HG03025 (cell line): ENCODE measurements at regions not wholly inside any gene's neighbourhood (a gene's known extent, or its start where the extent isn't known, plus 50 kb on each side); places are given as distances from the start of the nearest gene placed in this dataset.

Experiments
- ATAC-seq: cut with Tn5 transposase; IDR thresholded peaks from one replicate; pipeline ENCODE4 v1.9.1; 2021; ENCODE audit warnings: mild to moderate bottlenecking, moderate library complexity; ENCODE audit not compliant: unreplicated experiment, low FRiP score

DNA sequence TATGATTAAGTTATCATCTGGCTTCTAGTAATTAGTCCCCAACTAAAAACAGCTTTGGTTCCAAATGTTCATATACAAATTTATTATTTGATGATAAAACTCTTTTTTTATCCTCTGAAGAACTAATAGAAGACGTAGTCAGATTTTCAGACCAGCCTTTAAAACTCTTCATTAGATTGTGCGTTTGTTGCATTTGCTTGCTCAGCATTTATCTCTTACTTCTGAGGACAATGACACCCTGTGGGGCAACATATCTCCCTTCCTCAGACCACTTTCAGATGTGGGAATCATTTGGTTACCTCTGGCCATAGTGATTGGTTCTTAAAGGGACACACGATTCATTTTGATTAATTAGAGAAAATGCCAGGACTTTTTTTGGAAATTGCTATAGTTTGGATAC, 481.8 kb downstream of the HAO1 start:
- ATAC-seq: no peak

- ATAC-seq: no peak
Observed at GRCh38 chr20:7459083-7459482, 481.2 kb downstream of the HAO1 start.

DNA sequence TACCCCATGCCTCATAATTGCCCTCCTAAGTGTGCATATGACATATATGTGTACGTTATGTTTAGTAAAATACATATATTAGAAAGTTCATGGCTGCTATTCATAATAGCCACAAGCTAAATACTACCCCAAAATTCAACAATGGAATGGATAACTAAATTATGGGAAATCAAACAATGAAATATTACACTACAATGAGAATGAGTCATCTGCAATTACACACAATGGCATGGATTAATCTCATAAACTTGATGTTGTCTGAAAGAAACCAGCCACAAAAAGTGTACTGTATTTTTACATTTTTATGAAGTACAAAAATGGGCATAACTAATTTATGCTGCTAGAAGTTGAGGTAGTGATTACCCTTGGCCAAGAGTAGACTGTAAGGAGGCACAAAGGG, 477.0 kb downstream of the HAO1 start:
- no peak for ATAC-seq

GRCh38 chr20:7470912-7471311, 469.3 kb downstream of the HAO1 start:
- no peak for ATAC-seq

DNA sequence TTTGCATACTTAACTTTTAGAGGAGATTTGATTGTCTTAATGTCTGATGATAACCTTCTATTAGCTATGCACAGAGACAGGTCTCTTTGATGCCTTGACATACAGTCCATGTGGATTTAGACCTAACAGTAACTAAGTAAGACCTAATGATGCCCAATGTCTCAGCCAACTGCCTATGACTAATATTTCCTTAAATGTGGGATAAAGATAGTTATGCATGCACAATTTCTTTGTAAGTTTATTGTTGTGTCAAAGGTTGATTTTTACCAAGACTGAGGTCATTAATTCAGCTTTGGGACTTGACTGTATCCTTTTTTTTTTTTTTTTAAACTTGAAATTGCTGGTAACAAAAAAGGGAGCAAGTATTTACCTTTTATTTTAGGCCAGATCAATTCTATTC, 450.0 kb downstream of the HAO1 start:
- ATAC-seq: no peak

DNA sequence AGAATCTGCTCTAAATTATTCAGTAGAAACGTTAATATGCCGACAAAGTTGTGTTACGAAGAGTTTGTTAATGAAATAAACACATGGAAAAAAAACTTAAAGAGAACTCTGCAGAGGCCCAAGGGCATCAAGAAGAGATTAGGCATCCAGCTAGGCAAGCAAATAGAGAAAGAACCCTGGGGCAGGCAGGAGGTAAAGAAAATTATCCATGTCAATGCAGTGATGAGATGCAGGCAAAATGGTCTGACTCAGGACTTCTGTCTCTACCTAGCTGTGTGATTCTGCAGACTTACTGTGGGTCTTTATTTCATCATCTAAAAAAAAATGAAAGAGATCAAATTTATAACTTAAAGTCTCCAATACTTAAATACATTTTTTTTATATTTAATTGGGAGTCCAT, 448.0 kb downstream of the HAO1 start:
- ATAC-seq: no peak

DNA sequence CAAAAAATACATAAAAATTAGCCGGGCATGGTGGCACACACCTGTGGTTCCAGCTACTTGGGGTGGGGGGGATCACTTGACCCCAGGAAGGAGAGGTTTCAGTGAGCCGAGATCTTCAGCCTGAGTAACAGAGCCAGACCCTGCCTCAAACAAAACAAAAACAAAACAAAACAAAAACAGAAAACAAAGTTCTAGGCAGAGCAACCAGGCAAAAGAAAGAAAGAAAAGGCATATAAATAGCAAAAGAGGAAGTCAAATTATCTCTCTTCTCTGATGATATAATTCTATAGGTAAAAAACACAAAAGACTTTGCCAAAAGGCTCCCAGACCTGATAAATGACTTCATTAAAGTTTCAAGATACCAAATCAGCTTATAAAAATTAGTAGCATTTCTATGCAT, 446.9 kb downstream of the HAO1 start:
- ATAC-seq: no peak

DNA sequence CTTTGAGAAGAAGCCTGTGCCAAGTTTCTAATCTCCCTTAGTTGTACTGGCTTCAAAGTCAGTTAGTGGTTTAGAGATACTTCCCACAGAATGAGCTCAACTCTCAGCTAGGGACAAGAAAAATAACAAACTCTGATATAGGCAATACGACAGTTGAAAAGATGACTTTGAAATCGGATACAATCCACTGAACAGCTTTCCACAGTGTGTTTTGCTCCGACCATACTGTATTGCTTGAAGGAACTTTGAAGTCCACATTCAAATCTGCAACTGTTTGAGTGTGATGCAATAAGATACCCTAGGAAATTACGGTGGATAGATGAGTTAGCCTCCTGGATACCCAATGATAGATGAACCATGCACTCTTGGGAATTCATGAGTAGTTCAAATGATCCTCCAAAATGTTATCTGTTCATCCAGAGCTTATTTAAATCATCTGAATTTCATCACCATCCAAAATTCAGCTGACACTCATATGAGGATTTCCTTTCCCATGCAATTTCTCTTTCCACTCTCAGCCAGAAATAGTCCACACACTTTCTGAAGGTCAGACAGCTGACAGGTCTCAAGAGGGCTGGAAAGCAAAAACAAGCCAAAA, 443.8 kb downstream of the HAO1 start:
- ATAC-seq: no peak

DNA sequence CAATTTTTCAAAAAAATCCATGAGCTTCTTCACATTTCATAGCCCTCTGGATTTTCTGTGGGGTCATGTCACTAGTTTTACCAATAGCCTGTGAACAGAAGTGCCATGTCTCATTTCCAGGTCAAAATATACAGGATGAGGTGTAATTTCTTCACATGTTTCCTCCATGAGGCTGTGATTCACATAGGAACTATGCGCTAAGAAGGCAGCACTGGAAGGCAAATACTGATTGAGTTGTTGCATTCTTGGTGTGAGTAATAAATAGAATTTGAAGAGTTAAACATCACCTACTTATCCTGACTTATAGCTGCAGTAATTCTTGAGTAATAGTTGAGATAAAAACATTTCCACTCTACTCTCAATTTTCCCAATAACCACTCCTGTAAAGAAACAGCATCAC, 442.3 kb downstream of the HAO1 start:
- no peak for ATAC-seq

DNA sequence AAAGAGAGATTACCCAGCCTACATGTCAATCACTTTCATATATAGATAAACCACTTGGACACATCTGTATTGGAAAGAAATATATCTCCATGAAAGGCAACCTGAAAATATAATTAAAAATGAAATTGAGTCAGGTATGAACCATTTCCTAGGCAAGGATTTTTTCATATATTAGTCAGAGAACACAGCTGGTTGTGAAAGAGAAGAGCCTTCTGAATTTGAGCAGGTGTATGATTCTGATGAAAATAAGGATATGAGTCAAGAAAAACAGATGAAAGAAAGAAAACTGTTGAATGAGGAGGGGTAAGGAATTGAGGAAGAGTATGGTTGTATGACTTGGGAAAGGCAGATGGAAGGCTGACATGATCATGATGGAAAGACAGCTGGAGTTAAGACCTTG, 441.1 kb downstream of the HAO1 start:
- no peak for ATAC-seq

GRCh38 chr20:7500231-7500663, 440.0 kb downstream of the HAO1 start:
- ATAC-seq: no peak

DNA sequence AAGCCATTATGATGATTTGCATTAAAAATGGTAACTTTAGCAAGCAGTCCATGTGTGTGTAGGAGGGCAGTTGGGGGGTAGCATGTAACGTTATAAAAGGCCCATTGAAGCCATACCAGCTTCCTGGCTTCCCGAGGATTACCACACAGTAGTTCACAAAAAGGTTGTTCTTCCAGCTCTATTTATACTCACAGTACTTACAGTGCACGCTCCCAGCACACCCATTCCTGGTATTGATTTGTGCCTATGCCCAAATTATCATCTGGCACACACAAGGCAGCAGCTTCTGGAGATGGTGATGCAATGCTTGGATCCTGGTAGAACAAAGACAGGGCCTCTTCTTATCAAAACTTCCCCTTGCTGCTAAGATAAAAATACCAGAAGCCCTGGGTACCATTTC, 436.8 kb downstream of the HAO1 start:
- no peak for ATAC-seq

DNA sequence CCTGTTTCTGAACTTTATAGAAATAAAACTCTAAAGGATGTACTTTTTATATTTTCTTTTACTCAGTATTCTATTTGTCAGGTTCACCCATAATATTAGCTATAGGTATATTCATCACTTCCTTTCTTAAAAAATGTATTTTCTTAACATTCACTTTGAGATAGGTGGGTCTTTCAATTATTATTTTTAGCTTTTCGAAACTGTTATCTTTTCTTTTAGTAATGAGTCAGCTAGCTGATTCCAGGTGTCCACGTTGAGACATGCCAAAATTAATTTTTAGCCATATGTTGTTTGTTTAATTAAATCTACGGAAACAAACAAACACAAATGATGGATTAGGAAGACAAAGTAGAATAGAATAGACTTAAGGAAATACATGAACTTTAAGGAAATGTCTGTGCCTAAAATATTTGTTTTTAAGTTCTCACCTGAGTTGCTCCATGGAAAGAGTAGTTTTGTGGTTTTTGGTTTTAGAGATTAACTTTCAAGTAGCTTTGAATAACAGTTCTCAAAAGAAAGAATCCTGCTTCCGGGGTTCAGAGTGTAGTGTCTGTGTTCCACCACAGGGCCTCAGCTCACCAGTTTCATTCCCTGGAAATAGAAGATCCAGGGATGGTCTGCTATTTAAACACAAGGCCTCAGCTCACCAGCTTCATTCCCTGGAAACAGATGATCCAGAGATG, 435.0 kb downstream of the HAO1 start:
- no peak for ATAC-seq

- ATAC-seq: no peak
Observed at GRCh38 chr20:7505835-7506221, 434.4 kb downstream of the HAO1 start.

- ATAC-seq: no peak
Observed at GRCh38 chr20:7516621-7517111, 423.6 kb downstream of the HAO1 start.

DNA sequence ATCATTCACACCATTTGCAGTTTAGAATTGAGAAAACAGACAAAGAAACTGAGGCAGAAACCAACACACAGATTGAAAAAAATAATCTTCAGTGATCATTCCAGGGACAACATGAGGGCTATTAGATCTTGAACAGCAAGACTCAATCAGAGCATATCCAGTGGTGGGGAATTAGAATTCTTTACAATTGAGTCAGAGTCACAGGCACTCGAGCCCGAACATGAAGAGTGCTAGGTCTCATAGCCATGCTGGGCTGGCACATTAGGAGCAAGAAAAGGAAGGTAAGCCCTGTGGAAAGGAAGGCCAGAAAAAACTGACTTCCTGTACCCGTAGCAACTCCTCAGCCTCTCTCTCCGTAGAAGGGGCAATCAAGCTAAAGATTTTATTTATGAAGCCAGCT, 419.9 kb downstream of the HAO1 start:
- ATAC-seq: no peak

DNA sequence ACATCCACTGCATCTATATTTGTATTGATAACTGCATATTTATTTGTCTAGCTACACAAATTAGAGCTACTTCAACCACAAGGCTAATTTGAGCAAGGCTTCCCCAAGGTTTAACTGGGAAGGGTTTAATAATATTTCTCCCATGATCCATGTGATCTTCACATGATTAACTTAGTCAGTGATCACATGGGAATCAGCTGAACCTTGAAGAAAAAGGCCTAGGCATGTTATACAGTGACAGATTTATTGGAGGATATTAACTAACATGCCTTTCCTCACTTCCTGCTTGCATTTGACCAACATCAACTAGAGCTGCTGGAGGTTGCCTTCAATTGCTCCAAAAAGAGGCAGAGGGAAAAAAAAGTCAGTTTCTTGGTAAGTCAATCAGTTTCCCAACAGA, 417.0 kb downstream of the HAO1 start:
- no peak for ATAC-seq

GRCh38 chr20:7540018-7540417, 400.2 kb downstream of the HAO1 start:
- no peak for ATAC-seq

DNA sequence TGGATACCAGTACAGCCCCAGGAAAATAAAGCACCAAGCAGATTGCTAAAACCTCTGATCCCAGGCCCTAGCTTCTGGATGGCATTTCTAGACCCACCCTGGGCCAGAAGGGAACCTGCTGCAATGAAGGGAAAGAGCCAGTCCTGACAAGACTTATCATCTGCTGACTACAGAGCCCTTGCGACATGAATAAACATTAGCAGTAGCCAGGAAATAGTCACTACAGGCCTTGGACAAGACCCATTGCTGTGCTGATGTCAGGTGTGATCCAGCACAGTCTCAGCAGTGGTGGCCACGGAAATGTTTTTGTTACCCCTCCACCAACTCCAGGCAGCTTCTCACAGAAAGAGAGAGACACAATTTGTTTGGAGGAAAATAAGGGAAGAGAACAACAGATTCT, 399.3 kb downstream of the HAO1 start:
- no peak for ATAC-seq

- no peak for ATAC-seq
Observed at GRCh38 chr20:7571101-7571500, 369.2 kb downstream of the HAO1 start.

- ATAC-seq: no peak
Observed at GRCh38 chr20:7571521-7572055, 368.7 kb downstream of the HAO1 start.

- ATAC-seq: no peak
Observed at GRCh38 chr20:7579888-7580287, 360.4 kb downstream of the HAO1 start.
